SU-DHL-6 (cell line): ENCODE measurements at regions not wholly inside any gene's neighbourhood (a gene's known extent, or its start where the extent isn't known, plus 50 kb on each side); places are given as distances from the start of the nearest gene placed in this dataset.

Experiments
- H2AFZ ChIP-seq: fragments of 200-600 bp; sonication (generic); 2 replicates; pipeline ENCODE4 v1.6.1; 2014; ENCODE audit warnings: low read depth, mild to moderate bottlenecking, moderate library complexity, mixed read lengths, antibody characterized with exemption, low read length; ENCODE audit not compliant: severe bottlenecking
- H3F3A ChIP-seq: fragments of 200-600 bp; shearing (Covaris generic); 2 replicates; pipeline ENCODE4 v1.6.0; 2016; ENCODE audit warnings: antibody characterized with exemption, mild to moderate bottlenecking; ENCODE audit not compliant: insufficient read depth
- H3K27ac ChIP-seq: fragments of 200-600 bp; sonication (generic); 2 replicates; pipeline ENCODE4 v1.5.1; 2016; ENCODE audit warnings: low read depth, mild to moderate bottlenecking, low read length, moderate library complexity, mixed read lengths
- H3K27me3 ChIP-seq: fragments of 200-600 bp; sonication (generic), shearing (Covaris generic); 2 replicates; pipeline ENCODE4 v1.6.0; 2014; ENCODE audit warnings: mild to moderate bottlenecking, low read length
- H3K36me3 ChIP-seq: fragments of 200-600 bp; sonication (generic); 2 replicates; pipeline ENCODE4 v1.6.1; 2014; ENCODE audit warnings: mild to moderate bottlenecking, low read length, mixed read lengths
- H3K4me2 ChIP-seq: fragments of 300-600, 200-600 bp; shearing (Covaris generic), sonication (generic); 2 replicates; pipeline ENCODE4 v1.6.0; 2014; ENCODE audit warnings: low read length, low read depth, mild to moderate bottlenecking; ENCODE audit not compliant: poor library complexity, severe bottlenecking
- H3K4me3 ChIP-seq: fragments of 200-600 bp; sonication (generic); 2 replicates; pipeline ENCODE4 v1.5.1; 2014; ENCODE audit warnings: antibody characterized with exemption, low read length, mild to moderate bottlenecking, mixed read lengths; ENCODE audit not compliant: insufficient read depth, poor library complexity, severe bottlenecking
- H3K79me2 ChIP-seq: fragments of 200-600 bp; sonication (generic); 2 replicates; pipeline ENCODE4 v1.6.1; 2014; ENCODE audit warnings: mild to moderate bottlenecking, low read length, moderate library complexity; ENCODE audit not compliant: insufficient read depth
- H3K9ac ChIP-seq: fragments of 200-600 bp; sonication (generic); 2 replicates; pipeline ENCODE4 v1.7.0; 2014; ENCODE audit warnings: mild to moderate bottlenecking, low read length
- H3K9me2 ChIP-seq: fragments of 200-600 bp; sonication (generic); replicated peaks from 2 replicates; pipeline ENCODE4 v1.6.1; 2014; ENCODE audit warnings: low read length; ENCODE audit not compliant: insufficient read depth
- H3K9me3 ChIP-seq: fragments of 200-600 bp; sonication (generic); 2 replicates; pipeline ENCODE4 v1.6.1; 2014; ENCODE audit warnings: low read length, mixed read lengths; ENCODE audit not compliant: insufficient read depth
- H4K20me1 ChIP-seq: fragments of 200-600 bp; sonication (generic); 2 replicates; pipeline ENCODE4 v1.6.1; 2014; ENCODE audit warnings: low read depth, mild to moderate bottlenecking, antibody characterized with exemption, low read length, moderate library complexity, mixed read lengths
- CTCF ChIP-seq: fragments of 200-600 bp; sonication (generic); IDR thresholded peaks from one replicate; pipeline ENCODE4 v1.5.1; 2017; ENCODE audit warnings: antibody characterized with exemption, mild to moderate bottlenecking, low read length, moderate library complexity; ENCODE audit not compliant: insufficient read depth, poor library complexity, severe bottlenecking
- EZH2phosphoT487 ChIP-seq: fragments of 200-600 bp; sonication (generic), shearing (Covaris generic); conservative IDR thresholded peaks from 2 replicates; pipeline ENCODE4 v1.6.1; 2018; ENCODE audit warnings: mild to moderate bottlenecking, antibody characterized with exemption, low read length, moderate library complexity, mixed read lengths

GRCh38 chr14:36013483-36013882 lies 163.0 kb downstream of the PTCSC3 start:
- H4K20me1 ChIP-seq: no peaks in the 10 kb centered on the region
- no peak overlapping the region for H3K4me3 ChIP-seq
- no peak overlapping the region for H3K4me2 ChIP-seq
- H3F3A ChIP-seq: no peaks in the 10 kb centered on the region
- no peaks in the 10 kb centered on the region for H3K36me3 ChIP-seq
- H2AFZ ChIP-seq: no peak overlapping the region
- H3K9me3 ChIP-seq: no peaks in the 10 kb centered on the region
- H3K9ac ChIP-seq: no peak overlapping the region
- no peak for TF ChIP-seq EZH2phosphoT487
- no peak for TF ChIP-seq CTCF
- H3K27ac ChIP-seq: no peak overlapping the region
- no peaks in the 10 kb centered on the region for H3K27me3 ChIP-seq
- no peaks in the 10 kb centered on the region for H3K79me2 ChIP-seq
- H3K9me2 ChIP-seq: no peaks in the 10 kb centered on the region

GRCh38 chr14:36012621-36013020 lies 163.9 kb downstream of the PTCSC3 start:
- no peak overlapping the region for H3K4me2 ChIP-seq
- no peak overlapping the region for H3K9ac ChIP-seq
- H3K9me2 ChIP-seq: no peaks in the 10 kb centered on the region
- H3K27ac ChIP-seq: no peak overlapping the region
- H2AFZ ChIP-seq: no peak overlapping the region
- no peaks in the 10 kb centered on the region for H4K20me1 ChIP-seq
- H3K36me3 ChIP-seq: no peaks in the 10 kb centered on the region
- TF ChIP-seq EZH2phosphoT487 (no peak), CTCF (no peak)
- no peaks in the 10 kb centered on the region for H3K9me3 ChIP-seq
- no peaks in the 10 kb centered on the region for H3K79me2 ChIP-seq
- H3F3A ChIP-seq: no peaks in the 10 kb centered on the region
- no peaks in the 10 kb centered on the region for H3K27me3 ChIP-seq
- no peak overlapping the region for H3K4me3 ChIP-seq

- Histone ChIP-seq H3K27ac (no peak overlapping the region), H4K20me1 (no peaks in the 10 kb centered on the region), H3K9me2 (no peaks in the 10 kb centered on the region), H3K4me2 (no peak overlapping the region), H3K36me3 (no peaks in the 10 kb centered on the region), H3K4me3 (no peak overlapping the region), H3K79me2 (no peaks in the 10 kb centered on the region), H2AFZ (no peak overlapping the region), H3K27me3 (no peaks in the 10 kb centered on the region), H3F3A (no peaks in the 10 kb centered on the region), H3K9me3 (no peaks in the 10 kb centered on the region), H3K9ac (no peak overlapping the region)
- no peak for TF ChIP-seq CTCF
- TF ChIP-seq EZH2phosphoT487: no peak
These were observed 166.9 kb downstream of the PTCSC3 start for GRCh38 chr14:36009643-36010042.
